ENCODE measurements at regions not wholly inside any gene's neighbourhood (a gene's known extent, or its start where the extent isn't known, plus 50 kb on each side); places are given as distances from the start of the nearest gene placed in this dataset.
"Not testable (repeated sequence)": the region's sequence is repeated elsewhere in the genome, so short reads cannot be mapped to it uniquely, and the experiment has no call there.

- no peak for DNase-seq (ENCODE audit: low spot score)
- intact Hi-C loops (cut with DNase I): no loop called here
These were observed 87.4 kb downstream of the IGLL5 start for GRCh38 chr22:22974795-22975580.

- no peak for DNase-seq (ENCODE audit: low spot score)
- intact Hi-C loops (cut with DNase I): no loop called here
These were observed 88.7 kb downstream of the IGLL5 start for GRCh38 chr22:22976033-22976922.

GRCh38 chr22:22977479-22978200, 90.0 kb downstream of the IGLL5 start:
- DNase-seq (ENCODE audit: low spot score): no peak
- intact Hi-C loops (cut with DNase I): loop anchor here in 1 of 2 donors (1.0 kb wide), 1 partner anchor 17 kb away; no protein-coding TSS in a partner anchor

- DNase-seq (ENCODE audit: low spot score): no peak
- intact Hi-C loops (cut with DNase I): loop anchor here in 1 of 2 donors (1.0 kb wide), 1 partner anchor 16 kb away; no protein-coding TSS in a partner anchor
These were observed 91.0 kb downstream of the IGLL5 start for GRCh38 chr22:22978637-22979036.

GRCh38 chr22:22979121-22979724, 91.1 kb upstream of the GNAZ start:
- DNase-seq (ENCODE audit: low spot score): no peak
- intact Hi-C loops (cut with DNase I): no loop called here

- DNase-seq (ENCODE audit: low spot score): no peak
- intact Hi-C loops (cut with DNase I): no loop called here
These were observed 90.4 kb upstream of the GNAZ start for GRCh38 chr22:22979954-22980353.

GRCh38 chr22:22981670-22982571, 88.4 kb upstream of the GNAZ start:
- DNase-seq (ENCODE audit: low spot score): no peak
- intact Hi-C loops (cut with DNase I): no loop called here

- intact Hi-C loops (cut with DNase I): no loop called here
- no peak for DNase-seq (ENCODE audit: low spot score)
These were observed 87.7 kb upstream of the GNAZ start for GRCh38 chr22:22982616-22983015.

- no peak for DNase-seq (ENCODE audit: low spot score)
- intact Hi-C loops (cut with DNase I): no loop called here
These were observed 87.2 kb upstream of the GNAZ start for GRCh38 chr22:22983123-22983522.

- intact Hi-C loops (cut with DNase I): no loop called here
These were observed 86.5 kb upstream of the GNAZ start for GRCh38 chr22:22983816-22984215.

GRCh38 chr22:22984967-22985366, 85.4 kb upstream of the GNAZ start:
- intact Hi-C loops (cut with DNase I): no loop called here
- DNase-seq (ENCODE audit: low spot score): no peak

More at GRCh38 chr22:22983816-22984215, 86.5 kb upstream of the GNAZ start:
- DNase-seq (ENCODE audit: low spot score): no peak

GRCh38 chr22:22986008-22986407, 84.3 kb upstream of the GNAZ start:
- no peak for DNase-seq (ENCODE audit: low spot score)
- intact Hi-C loops (cut with DNase I): no loop called here

GRCh38 chr22:22986640-22987039, 83.7 kb upstream of the GNAZ start:
- intact Hi-C loops (cut with DNase I): no loop called here
- DNase-seq (ENCODE audit: low spot score): no peak

- intact Hi-C loops (cut with DNase I): no loop called here
- DNase-seq (ENCODE audit: low spot score): no peak
These were observed 82.2 kb upstream of the GNAZ start for GRCh38 chr22:22988150-22988549.

GRCh38 chr22:22988785-22989184, 81.5 kb upstream of the GNAZ start:
- intact Hi-C loops (cut with DNase I): no loop called here
- no peak for DNase-seq (ENCODE audit: low spot score)

- DNase-seq (ENCODE audit: low spot score): no peak
- intact Hi-C loops (cut with DNase I): no loop called here
These were observed 80.5 kb upstream of the GNAZ start for GRCh38 chr22:22989856-22990255.

GRCh38 chr22:22990711-22991505, 79.4 kb upstream of the GNAZ start:
- intact Hi-C loops (cut with DNase I); DNase-seq (ENCODE audit: low spot score): not testable (repeated sequence)

- DNase-seq (ENCODE audit: low spot score): no peak
- intact Hi-C loops (cut with DNase I): no loop called here
These were observed 77.8 kb upstream of the GNAZ start for GRCh38 chr22:22992474-22992873.

All from posterior vena cava (tissue), 2 donors.